22Rv1 (cell line): ENCODE measurements at regions not wholly inside any gene's neighbourhood (a gene's known extent, or its start where the extent isn't known, plus 50 kb on each side); places are given as distances from the start of the nearest gene placed in this dataset.

Experiments
- CTCF ChIP-seq: fragments of 450-650 bp; IDR thresholded peaks from 2 replicates; pipeline ENCODE4 v1.5.1; 2017; ENCODE audit warnings: mild to moderate bottlenecking
- ZFX ChIP-seq: fragments of 450-650 bp; IDR thresholded peaks from 2 replicates; pipeline ENCODE4 v1.6.1; 2017; ENCODE audit warnings: antibody characterized with exemption, borderline replicate concordance

- TF ChIP-seq CTCF (no peak), ZFX (no peak)
Measured at GRCh38 chr7:153588586-153588985, 463.6 kb upstream of the DPP6 start.
